ENCODE measurements at regions not wholly inside any gene's neighbourhood (a gene's known extent, or its start where the extent isn't known, plus 50 kb on each side); places are given as distances from the start of the nearest gene placed in this dataset.
A peak's percentile ranks its signal among the peaks of the same experiment; 100 is the strongest.
"Not testable (repeated sequence)": the region's sequence is repeated elsewhere in the genome, so short reads cannot be mapped to it uniquely, and the experiment has no call there.

DNA sequence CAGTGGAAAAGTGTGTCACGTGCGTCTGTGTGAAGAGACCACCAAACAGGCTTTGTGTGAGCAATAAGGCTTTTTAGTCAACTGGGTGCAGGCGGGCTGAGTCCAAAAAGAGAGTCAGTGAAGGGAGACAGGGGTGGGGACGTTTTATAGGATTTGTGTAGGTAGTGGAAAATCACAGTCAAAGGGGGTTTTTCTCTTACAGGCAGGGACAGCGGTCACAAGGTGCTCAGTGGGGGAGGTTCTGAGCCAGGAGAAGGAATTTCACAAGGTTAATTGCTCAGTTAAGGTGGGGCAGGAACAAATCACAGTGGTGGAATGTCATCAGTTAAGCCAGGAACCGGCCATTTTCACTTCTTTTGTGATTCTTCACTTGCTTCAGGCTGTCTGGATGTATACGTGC is 141.1 kb upstream of the KCNK1 start:
- DNase-seq; intact Hi-C loops (cut with DNase I): not testable (repeated sequence)

GRCh38 chr1:233473549-233474204 is 140.2 kb upstream of the KCNK1 start:
- DNase-seq, result no peak

GRCh38 chr1:233477359-233477758 is 136.5 kb upstream of the KCNK1 start:
- no peak for DNase-seq
- intact Hi-C loops (cut with DNase I), result no loop called here

More at GRCh38 chr1:233473549-233474204, 140.2 kb upstream of the KCNK1 start:
- intact Hi-C loops (cut with DNase I), result no loop called here

DNA sequence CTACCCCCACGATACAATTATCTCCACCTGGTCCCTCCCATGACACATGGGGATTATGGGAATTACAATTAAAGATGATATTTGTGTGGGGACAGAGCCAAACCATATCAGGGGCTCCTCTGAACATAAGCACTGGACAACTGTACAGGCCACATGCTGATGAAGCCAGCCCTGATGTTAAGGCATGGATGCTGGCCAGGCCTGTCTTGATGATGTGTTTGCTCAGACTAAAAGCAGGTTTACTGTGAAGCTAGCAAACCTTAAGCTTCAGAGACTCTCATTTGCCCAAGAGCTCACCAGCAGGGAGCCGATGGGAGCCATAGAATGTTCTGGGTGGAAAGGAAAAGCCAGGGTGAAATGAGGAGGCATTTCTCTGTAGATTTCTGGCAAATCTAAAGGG is 135.3 kb upstream of the KCNK1 start:
- intact Hi-C loops (cut with DNase I), result no loop called here
- no peak for DNase-seq

GRCh38 chr1:233479110-233479890 is 134.6 kb upstream of the KCNK1 start:
- DNase-seq, result no peak
- intact Hi-C loops (cut with DNase I), result no loop called here

DNA sequence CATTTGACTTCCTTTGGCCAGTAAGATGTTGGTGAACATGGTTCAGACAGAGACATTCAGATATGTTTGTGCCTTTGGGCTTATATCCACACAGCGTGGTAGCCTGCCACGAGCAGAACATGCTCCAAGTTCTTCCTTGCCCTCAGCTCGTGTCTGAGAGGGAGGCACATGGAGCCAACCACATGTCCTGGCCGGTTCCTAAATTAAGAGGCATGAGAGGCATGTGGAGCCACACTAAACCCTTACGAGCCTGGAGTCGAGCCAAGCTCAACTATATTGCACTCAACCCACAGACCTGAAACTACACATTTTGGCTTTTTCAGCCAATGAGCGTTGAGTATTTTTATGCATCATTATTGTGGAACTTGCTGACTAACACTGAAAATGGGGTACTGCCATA is 133.7 kb upstream of the KCNK1 start:
- DNase-seq, result no peak
- intact Hi-C loops (cut with DNase I), result no loop called here

GRCh38 chr1:233482388-233482787 is 131.5 kb upstream of the KCNK1 start:
- intact Hi-C loops (cut with DNase I), result no loop called here

GRCh38 chr1:233485385-233485784 is 128.5 kb upstream of the KCNK1 start:
- no peak for DNase-seq
- intact Hi-C loops (cut with DNase I), result no loop called here

More at GRCh38 chr1:233482388-233482787, 131.5 kb upstream of the KCNK1 start:
- DNase-seq, result no peak

- DNase-seq, result no peak
- intact Hi-C loops (cut with DNase I), result no loop called here
Measured at GRCh38 chr1:233485809-233486398, 128.0 kb upstream of the KCNK1 start.

- no peak for DNase-seq
- intact Hi-C loops (cut with DNase I), result no loop called here
Measured at GRCh38 chr1:233487408-233487807, 126.5 kb upstream of the KCNK1 start.

DNA sequence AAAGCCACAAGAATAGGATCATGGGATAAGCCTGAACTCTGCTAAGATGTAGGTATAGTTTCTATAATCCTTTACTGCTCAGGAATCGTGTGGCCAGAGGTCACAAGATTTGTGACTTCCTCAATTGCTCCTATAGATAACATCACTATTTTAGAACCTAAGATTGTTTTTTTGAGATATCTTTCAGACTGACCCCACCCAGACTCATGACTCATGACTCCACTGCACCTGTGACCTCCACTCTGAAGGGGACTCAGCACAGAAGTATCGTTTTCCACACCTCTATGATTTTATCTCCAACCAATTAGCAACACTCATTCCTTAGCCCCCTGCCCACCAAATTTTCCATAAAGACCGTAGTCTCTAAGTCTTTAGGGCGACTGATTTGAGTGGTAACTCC is 124.5 kb upstream of the KCNK1 start:
- intact Hi-C loops (cut with DNase I), result no loop called here
- no peak for DNase-seq

DNA sequence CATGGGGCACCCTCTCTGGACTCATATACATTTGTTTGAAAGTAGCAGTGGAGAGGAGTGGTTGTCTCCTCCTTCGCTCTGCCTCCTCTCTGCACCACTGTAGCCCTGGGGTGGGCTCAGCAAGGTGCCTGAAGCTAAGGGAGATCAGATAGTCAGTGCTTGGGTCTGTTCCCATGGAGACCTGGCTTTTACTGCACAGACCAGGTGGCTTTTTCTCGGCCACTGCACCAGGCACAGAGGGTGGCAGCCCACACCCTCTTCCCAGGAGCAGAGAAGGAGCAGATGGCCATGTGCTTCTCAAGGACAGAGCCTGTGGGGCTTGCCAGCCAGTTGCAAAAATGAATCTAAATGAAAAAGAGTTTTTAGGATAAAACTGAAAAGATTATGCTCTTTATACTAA is 123.4 kb upstream of the KCNK1 start:
- intact Hi-C loops (cut with DNase I), result no loop called here
- DNase-seq, result peak in 7 of 10 donors; percentile 15 to 86 (median 29)

DNA sequence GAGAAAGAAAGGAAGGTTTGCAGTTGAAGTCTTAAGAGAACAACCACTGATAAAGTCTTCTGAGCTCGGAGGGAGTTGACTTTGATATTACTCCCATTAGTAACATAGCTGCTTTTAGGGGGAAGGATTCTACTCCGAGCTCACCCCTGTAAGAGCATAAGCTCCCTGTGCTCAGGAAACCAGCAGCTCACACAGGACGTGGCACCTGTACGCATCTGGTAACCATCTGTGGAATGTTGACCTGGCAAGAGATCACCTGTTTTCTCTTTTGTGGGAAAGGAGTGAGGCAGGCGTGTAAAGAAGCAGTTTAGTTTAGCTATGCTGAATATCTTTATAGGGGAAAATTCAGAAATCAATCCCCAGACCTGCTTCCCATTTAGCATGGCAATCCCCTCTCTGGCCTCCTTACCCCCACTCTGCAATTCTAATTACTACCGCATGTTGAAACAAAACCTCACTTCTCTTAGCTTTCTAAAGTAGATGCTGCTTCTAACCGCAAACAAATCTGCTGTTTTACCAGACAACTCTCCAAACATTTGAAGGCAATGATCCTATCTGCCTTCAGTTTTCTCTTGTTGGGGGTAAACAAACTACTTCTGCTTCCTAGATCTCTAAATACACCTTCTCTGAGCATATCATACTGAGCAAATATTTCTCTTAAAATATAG is 121.8 kb upstream of the KCNK1 start:
- intact Hi-C loops (cut with DNase I), result no loop called here

GRCh38 chr1:233496993-233497392 is 116.9 kb upstream of the KCNK1 start:
- no peak for DNase-seq
- intact Hi-C loops (cut with DNase I), result no loop called here

More for the DNA sequence above, 121.8 kb upstream of the KCNK1 start:
- no peak for DNase-seq

DNA sequence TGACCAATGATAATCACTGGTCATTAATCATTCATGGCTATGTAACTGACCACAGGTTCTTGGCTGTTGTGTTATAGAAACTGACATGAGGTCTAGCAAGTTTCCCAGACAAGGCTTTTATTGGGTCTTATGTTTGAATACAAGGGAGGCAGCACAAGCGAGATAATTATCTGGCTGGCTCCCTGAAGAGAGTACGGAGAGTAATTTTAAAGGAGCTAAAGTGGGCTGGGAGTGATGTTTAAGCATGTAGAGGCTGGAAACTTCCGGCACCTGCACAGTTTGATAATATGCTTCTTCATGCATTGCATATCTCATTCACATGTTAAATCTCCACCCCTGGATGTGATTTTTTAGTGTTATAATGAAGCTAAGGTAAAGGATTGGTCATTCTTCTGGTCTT is 116.2 kb upstream of the KCNK1 start:
- intact Hi-C loops (cut with DNase I), result no loop called here
- DNase-seq, result no peak

DNA sequence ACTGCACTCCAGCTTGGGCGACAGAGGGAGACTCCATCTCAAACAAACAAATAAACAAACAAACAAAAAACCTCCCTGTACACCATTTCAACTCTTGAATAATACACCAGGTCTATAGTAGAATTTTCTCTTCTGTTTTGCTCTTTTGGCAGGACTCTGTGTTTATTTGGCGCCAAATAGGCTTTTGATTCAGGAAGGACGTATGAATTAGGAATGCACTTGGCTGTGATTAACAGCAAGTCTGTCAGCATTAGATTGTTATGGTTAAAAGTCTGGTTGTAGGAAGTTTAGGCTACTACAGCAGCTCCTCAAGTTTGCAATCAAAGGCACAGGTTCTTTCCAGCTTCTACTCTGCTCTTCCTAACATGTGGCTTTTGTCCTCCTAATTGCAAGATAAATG is 113.8 kb upstream of the KCNK1 start:
- intact Hi-C loops (cut with DNase I), result no loop called here
- DNase-seq, result no peak

- no peak for DNase-seq
- intact Hi-C loops (cut with DNase I), result no loop called here
Measured at GRCh38 chr1:233503366-233503954, 110.4 kb upstream of the KCNK1 start.

- DNase-seq, result no peak
- intact Hi-C loops (cut with DNase I), result no loop called here
Measured at GRCh38 chr1:233505130-233505529, 108.8 kb upstream of the KCNK1 start.

DNA sequence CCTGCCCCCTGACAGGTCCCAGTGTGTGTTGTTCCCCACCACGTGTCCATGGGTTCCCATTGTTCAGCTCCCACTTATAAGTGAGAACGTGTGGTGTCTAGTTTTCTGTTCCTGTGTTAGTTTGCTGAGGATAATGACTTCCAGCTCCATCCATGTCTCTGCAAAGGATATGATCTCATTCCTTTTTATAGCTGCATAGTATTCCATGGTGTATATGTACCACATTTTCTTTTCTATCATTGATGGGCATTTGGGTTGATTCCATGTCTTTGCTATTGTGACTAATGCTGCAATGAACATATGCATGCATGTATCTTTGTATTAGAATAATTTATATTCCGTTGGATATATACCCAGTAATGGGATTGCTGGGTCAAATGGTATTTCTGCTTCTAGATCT is 108.0 kb upstream of the KCNK1 start:
- intact Hi-C loops (cut with DNase I); DNase-seq: not testable (repeated sequence)

- intact Hi-C loops (cut with DNase I), result no loop called here
- DNase-seq, result no peak
Measured at GRCh38 chr1:233509526-233509925, 104.4 kb upstream of the KCNK1 start.

DNA sequence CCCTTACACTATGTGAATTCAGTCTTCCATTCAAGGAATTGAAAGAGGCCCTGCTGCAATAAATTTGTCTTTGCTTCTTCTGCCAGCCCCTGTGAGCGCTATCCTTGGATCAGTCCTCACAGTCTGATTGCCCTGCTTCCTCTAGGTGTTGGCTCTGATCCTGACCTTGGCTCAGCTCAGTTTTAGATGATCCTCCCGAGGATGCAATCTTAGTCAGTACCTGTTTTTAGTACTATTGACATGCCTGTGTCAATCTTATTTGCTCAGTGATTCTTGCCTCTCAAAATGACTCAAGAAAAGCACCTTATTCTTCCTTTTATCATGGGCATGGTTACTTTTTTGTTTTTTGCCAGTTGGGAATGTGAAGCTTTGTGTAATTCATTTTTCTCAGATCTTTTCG is 101.4 kb upstream of the KCNK1 start:
- intact Hi-C loops (cut with DNase I), result no loop called here
- DNase-seq, result no peak

Measured in posterior cingulate gyrus (tissue), 11 donors.